ENCODE measurements at regions not wholly inside any gene's neighbourhood (a gene's known extent, or its start where the extent isn't known, plus 50 kb on each side); places are given as distances from the start of the nearest gene placed in this dataset.

DNA sequence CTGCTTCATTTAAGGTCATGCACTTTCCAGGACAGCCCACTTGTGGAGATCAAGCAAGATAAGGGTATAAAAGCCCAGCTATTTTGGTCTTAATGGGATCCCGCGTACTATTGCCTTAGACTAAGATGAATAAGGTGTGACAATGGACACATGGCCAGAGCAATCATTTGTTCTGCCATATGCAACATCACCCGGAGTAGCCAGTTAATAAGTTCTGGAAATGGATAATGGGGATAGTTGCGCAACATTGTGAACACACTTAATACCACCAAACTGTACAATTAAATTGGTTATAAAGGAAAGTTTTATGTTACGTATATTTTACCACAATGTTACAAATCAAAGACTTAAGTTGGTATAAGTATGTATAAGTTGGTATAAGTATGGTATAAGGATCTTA lies 674.5 kb downstream of the HDGFL1 start:
- Histone ChIP-seq H3K9me3 (no peaks in the 10 kb centered on the region), H3K4me3 (no peak overlapping the region), H3K27ac (no peak overlapping the region), H3K4me2 (no peak overlapping the region), H3K4me1 (no peaks in the 10 kb centered on the region)
- no peak for DNase-seq (ENCODE audit: low read depth in 1 of 2, low spot score in 1 of 2)
- ChIA-PET CTCF (no interaction called here), POLR2A (no interaction called here)
- ATAC-seq: no peak
- WGBS (ENCODE audit: missing lambda C conversion rate): 80% methylated on average over 5 of the region's 5 CpGs
- no peak for FAIRE-seq
- TF ChIP-seq FOXS1 (CRISPR knock-in tag; IDR thresholded peaks at IDR 0.05) (no peak), CEBPB (IDR thresholded peaks at IDR 0.05) (peak in 1 of 2 experiments; percentile 45; a peak in 1 of 4 replicates)

- H3K4me3 ChIP-seq: no peak overlapping the region
- no peaks in the 10 kb centered on the region for H3K9me3 ChIP-seq
- ChIA-PET POLR2A (no interaction called here), CTCF (no interaction called here)
- TF ChIP-seq RAD21 (conservative IDR thresholded peaks at IDR 0.05 in 1 of 2, IDR thresholded peaks at IDR 0.05 in 1 of 2) (no peak), BHLHE40 (IDR thresholded peaks at IDR 0.05; ENCODE audit: low read depth, low read length) (no peak), HES2 (IDR thresholded peaks at IDR 0.05) (no peak), CBX2 (IDR thresholded peaks at IDR 0.05; ENCODE audit: borderline replicate concordance, low read depth) (no peak), POLR2AphosphoS2 (conservative IDR thresholded peaks at IDR 0.05; ENCODE audit: low read length) (no peak), ESRRA (IDR thresholded peaks at IDR 0.05; ENCODE audit: borderline replicate concordance, low read length) (no peak), HOXA7 (CRISPR knock-in tag; IDR thresholded peaks at IDR 0.05) (no peak), POLR2A (IDR thresholded peaks at IDR 0.05; ENCODE audit: low read length) (no peak), ZSCAN20 (CRISPR knock-in tag; IDR thresholded peaks at IDR 0.05) (no peak), EP300 (IDR thresholded peaks at IDR 0.05) (no peak), CHD2 (IDR thresholded peaks at IDR 0.05; ENCODE audit: low read length, partially characterized antibody) (no peak), KDM1A (IDR thresholded peaks at IDR 0.05; ENCODE audit: low read depth) (no peak), CBX8 (IDR thresholded peaks at IDR 0.05) (no peak), CEBPB (IDR thresholded peaks at IDR 0.05) (no peak), FOXS1 (CRISPR knock-in tag; IDR thresholded peaks at IDR 0.05) (no peak)
- TF ChIP-seq, protein P1, sequence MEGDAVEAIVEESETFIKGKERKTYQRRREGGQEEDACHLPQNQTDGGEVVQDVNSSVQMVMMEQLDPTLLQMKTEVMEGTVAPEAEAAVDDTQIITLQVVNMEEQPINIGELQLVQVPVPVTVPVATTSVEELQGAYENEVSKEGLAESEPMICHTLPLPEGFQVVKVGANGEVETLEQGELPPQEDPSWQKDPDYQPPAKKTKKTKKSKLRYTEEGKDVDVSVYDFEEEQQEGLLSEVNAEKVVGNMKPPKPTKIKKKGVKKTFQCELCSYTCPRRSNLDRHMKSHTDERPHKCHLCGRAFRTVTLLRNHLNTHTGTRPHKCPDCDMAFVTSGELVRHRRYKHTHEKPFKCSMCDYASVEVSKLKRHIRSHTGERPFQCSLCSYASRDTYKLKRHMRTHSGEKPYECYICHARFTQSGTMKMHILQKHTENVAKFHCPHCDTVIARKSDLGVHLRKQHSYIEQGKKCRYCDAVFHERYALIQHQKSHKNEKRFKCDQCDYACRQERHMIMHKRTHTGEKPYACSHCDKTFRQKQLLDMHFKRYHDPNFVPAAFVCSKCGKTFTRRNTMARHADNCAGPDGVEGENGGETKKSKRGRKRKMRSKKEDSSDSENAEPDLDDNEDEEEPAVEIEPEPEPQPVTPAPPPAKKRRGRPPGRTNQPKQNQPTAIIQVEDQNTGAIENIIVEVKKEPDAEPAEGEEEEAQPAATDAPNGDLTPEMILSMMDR (IDR thresholded peaks at IDR 0.05): no peak
- DNase-seq (ENCODE audit: low read depth in 1 of 2, low spot score in 1 of 2) (no peak), ATAC-seq (no peak), FAIRE-seq (no peak)
- H3K4me2 ChIP-seq: no peak overlapping the region
- no peaks in the 10 kb centered on the region for H3K4me1 ChIP-seq
- H3K27ac ChIP-seq: no peak overlapping the region
These were observed 674.9 kb downstream of the HDGFL1 start for GRCh38 chr6:23244300-23244699.

GRCh38 chr6:23245572-23245971 lies 676.2 kb downstream of the HDGFL1 start:
- Histone ChIP-seq H3K9me3 (no peaks in the 10 kb centered on the region), H3K4me3 (no peak overlapping the region), H3K4me2 (no peak overlapping the region), H3K4me1 (no peaks in the 10 kb centered on the region), H3K27ac (no peak overlapping the region)
- ChIA-PET POLR2A (no interaction called here), CTCF (no interaction called here)
- ATAC-seq (no peak), DNase-seq (ENCODE audit: low read depth in 1 of 2, low spot score in 1 of 2) (no peak), FAIRE-seq (no peak)
- no peak for TF ChIP-seq RAD21 (conservative IDR thresholded peaks at IDR 0.05 in 1 of 2, IDR thresholded peaks at IDR 0.05 in 1 of 2)
- no peak for TF ChIP-seq ESRRA (IDR thresholded peaks at IDR 0.05; ENCODE audit: borderline replicate concordance, low read length)
- TF ChIP-seq GATA3 (IDR thresholded peaks at IDR 0.05; ENCODE audit: borderline replicate concordance): no peak
- TF ChIP-seq CEBPB (IDR thresholded peaks at IDR 0.05): no peak
- no peak for TF ChIP-seq TP53 (CRISPR knock-in tag; IDR thresholded peaks at IDR 0.05)
- no peak for TF ChIP-seq HEYL (CRISPR knock-in tag; IDR thresholded peaks at IDR 0.05)
- TF ChIP-seq ZSCAN20 (CRISPR knock-in tag; IDR thresholded peaks at IDR 0.05): no peak
- TF ChIP-seq CBX2 (IDR thresholded peaks at IDR 0.05; ENCODE audit: borderline replicate concordance, low read depth): no peak
- no peak for TF ChIP-seq HES2 (IDR thresholded peaks at IDR 0.05)
- TF ChIP-seq EHMT2 (IDR thresholded peaks at IDR 0.05; ENCODE audit: low read depth): no peak
- TF ChIP-seq RNF2 (IDR thresholded peaks at IDR 0.05; ENCODE audit: borderline replicate concordance, low read depth): no peak
- TF ChIP-seq HOXA7 (CRISPR knock-in tag; IDR thresholded peaks at IDR 0.05): no peak
- TF ChIP-seq POLR2A (IDR thresholded peaks at IDR 0.05; ENCODE audit: low read length): no peak
- TF ChIP-seq USF2 (IDR thresholded peaks at IDR 0.05): no peak
- no peak for TF ChIP-seq ZFP36 (IDR thresholded peaks at IDR 0.05; ENCODE audit: borderline replicate concordance, partially characterized antibody)
- TF ChIP-seq E2F6 (IDR thresholded peaks at IDR 0.05; ENCODE audit: borderline replicate concordance, low read depth): no peak
- TF ChIP-seq, protein P2, sequence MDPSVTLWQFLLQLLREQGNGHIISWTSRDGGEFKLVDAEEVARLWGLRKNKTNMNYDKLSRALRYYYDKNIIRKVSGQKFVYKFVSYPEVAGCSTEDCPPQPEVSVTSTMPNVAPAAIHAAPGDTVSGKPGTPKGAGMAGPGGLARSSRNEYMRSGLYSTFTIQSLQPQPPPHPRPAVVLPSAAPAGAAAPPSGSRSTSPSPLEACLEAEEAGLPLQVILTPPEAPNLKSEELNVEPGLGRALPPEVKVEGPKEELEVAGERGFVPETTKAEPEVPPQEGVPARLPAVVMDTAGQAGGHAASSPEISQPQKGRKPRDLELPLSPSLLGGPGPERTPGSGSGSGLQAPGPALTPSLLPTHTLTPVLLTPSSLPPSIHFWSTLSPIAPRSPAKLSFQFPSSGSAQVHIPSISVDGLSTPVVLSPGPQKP (IDR thresholded peaks at IDR 0.05; ENCODE audit: low read depth, low read length): no peak
- no peak for TF ChIP-seq PBX3 (IDR thresholded peaks at IDR 0.05)

All from A549 (cell line).